ENCODE measurements at regions not wholly inside any gene's neighbourhood (a gene's known extent, or its start where the extent isn't known, plus 50 kb on each side); places are given as distances from the start of the nearest gene placed in this dataset.
A peak's percentile ranks its signal among the peaks of the same experiment; 100 is the strongest.
"Not testable (repeated sequence)": the region's sequence is repeated elsewhere in the genome, so short reads cannot be mapped to it uniquely, and the experiment has no call there.

DNA sequence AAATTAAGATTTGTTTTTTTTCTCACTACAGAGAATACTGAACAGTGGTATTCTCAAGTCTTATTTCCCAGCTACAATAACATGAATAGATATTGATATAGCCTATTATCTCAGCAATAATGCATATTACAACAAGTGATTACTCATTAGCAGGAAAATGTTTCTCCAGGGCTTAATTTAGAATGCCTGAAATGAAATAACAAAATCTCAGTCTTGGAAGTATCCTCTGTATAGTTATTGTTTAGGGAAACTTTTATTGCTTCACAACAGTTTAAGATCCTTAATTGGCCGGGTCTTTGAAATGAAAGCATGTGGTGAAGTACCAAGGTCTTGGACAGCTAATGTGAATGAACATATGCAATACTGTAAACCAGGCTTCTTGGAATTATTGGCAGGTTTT is 79.1 kb upstream of the ZEB1 start:
- TF ChIP-seq, protein P1, sequence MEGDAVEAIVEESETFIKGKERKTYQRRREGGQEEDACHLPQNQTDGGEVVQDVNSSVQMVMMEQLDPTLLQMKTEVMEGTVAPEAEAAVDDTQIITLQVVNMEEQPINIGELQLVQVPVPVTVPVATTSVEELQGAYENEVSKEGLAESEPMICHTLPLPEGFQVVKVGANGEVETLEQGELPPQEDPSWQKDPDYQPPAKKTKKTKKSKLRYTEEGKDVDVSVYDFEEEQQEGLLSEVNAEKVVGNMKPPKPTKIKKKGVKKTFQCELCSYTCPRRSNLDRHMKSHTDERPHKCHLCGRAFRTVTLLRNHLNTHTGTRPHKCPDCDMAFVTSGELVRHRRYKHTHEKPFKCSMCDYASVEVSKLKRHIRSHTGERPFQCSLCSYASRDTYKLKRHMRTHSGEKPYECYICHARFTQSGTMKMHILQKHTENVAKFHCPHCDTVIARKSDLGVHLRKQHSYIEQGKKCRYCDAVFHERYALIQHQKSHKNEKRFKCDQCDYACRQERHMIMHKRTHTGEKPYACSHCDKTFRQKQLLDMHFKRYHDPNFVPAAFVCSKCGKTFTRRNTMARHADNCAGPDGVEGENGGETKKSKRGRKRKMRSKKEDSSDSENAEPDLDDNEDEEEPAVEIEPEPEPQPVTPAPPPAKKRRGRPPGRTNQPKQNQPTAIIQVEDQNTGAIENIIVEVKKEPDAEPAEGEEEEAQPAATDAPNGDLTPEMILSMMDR (IDR thresholded peaks at IDR 0.05; ENCODE audit: low read depth, low read length) = no peak
- no peak overlapping the region for H3K4me3 ChIP-seq (replicated peaks in 1 of 2; ENCODE audit: low read depth in 2 of 2, low read length in 2 of 2)
- DNase-seq (ENCODE audit: low read depth in 2 of 2) = no peak

DNA sequence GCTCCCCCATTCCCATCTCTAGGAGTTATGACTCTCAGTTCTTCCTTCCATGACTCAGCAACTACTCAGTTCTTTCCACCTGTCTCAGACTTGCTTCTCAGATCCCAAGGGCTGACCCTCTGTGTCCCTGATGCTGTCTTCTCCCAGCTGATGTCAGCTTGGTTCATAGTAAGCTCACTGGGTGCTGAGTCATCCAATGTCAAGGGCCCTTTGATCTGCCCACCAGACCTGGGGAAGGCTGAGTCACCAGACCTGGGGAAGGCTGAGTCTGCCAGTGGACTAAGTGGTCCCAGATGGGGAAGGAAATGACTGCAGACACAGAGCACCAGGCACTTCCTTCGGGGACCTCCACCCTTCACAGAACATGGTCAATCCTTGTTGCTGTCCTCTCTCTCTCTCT is 76.1 kb upstream of the ZEB1 start:
- DNase-seq (ENCODE audit: low read depth in 2 of 2) = peak; percentile 65 to 96
- no peak overlapping the region for H3K4me3 ChIP-seq (replicated peaks in 1 of 2; ENCODE audit: low read depth in 2 of 2, low read length in 2 of 2)
- TF ChIP-seq, protein P1 (IDR thresholded peaks at IDR 0.05; ENCODE audit: low read depth, low read length) = no peak

DNA sequence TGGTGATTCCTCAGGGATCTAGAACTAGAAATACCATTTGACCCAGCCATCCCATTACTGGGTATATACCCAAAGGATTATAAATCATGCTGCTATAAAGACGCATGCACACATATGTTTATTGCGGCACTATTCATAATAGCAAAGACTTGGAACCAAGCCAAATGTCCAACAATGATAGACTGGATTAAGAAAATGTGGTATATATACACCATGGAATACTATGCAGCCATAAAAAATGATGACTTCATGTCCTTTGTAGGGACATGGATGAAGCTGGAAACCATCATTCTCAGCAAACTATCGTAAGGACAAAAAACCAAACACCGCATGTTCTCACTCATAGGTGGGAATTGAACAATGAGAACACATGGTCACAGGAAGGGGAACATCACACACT is 67.9 kb upstream of the ZEB1 start:
- H3K4me3 ChIP-seq (replicated peaks in 1 of 2; ENCODE audit: low read depth in 2 of 2, low read length in 2 of 2); DNase-seq (ENCODE audit: low read depth in 2 of 2): not testable (repeated sequence)

- no peak overlapping the region for H3K4me3 ChIP-seq (replicated peaks in 1 of 2; ENCODE audit: low read depth in 2 of 2, low read length in 2 of 2)
- no peak for DNase-seq (ENCODE audit: low read depth in 2 of 2)
- TF ChIP-seq, protein P1 (IDR thresholded peaks at IDR 0.05; ENCODE audit: low read depth, low read length) = no peak
Measured at GRCh38 chr10:31253237-31253636, 65.8 kb upstream of the ZEB1 start.

DNA sequence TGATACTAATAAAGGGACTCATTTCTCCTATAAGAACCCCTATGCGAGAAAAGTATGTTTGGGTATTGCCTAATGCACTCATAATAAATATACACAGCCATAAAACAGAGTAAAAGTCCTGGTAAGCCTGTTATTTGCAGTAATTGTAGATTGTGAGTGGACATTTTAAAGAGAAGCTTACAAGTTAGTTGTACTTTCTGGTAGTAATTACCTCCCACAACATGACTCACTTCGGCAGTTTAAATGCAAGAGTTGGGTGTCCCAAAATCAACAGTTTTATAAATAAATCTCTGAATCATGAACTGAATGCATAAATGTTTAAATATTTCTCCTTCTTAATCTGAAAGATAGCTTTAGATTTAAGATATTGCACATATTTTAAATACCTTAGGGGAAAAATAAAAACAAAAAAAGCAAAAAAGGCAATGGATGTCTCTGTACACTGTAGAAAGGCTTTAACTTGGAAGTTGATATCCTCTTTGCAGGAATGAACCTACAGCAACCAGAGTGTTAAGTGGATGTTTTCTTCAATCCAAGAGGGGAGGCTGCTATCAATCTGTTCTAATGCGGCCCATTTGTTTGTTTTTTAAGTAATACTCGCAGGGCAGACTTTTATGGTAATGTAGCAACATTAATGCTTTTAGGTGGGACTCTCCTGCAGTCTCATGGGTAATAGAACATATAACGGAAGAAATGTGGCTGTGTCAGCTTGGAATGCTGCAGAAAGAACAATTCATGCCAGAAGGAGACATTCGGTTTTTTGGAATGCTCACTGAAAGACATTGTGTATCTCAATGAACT is 57.3 kb upstream of the ZEB1 start:
- TF ChIP-seq, protein P1 (IDR thresholded peaks at IDR 0.05; ENCODE audit: low read depth, low read length) = no peak

GRCh38 chr10:31262672-31263071 is 56.3 kb upstream of the ZEB1 start:
- TF ChIP-seq, protein P1 (IDR thresholded peaks at IDR 0.05; ENCODE audit: low read depth, low read length) = no peak
- H3K4me3 ChIP-seq (replicated peaks in 1 of 2; ENCODE audit: low read depth in 2 of 2, low read length in 2 of 2) = no peak overlapping the region
- peak; percentile 61 to 92 for DNase-seq (ENCODE audit: low read depth in 2 of 2)

More for the DNA sequence above, 57.3 kb upstream of the ZEB1 start:
- H3K4me3 ChIP-seq (replicated peaks in 1 of 2; ENCODE audit: low read depth in 2 of 2, low read length in 2 of 2) = peak overlapping the region in 1 of 2 donors; percentile 3
- DNase-seq (ENCODE audit: low read depth in 2 of 2) = peak; percentile 61 to 88

DNA sequence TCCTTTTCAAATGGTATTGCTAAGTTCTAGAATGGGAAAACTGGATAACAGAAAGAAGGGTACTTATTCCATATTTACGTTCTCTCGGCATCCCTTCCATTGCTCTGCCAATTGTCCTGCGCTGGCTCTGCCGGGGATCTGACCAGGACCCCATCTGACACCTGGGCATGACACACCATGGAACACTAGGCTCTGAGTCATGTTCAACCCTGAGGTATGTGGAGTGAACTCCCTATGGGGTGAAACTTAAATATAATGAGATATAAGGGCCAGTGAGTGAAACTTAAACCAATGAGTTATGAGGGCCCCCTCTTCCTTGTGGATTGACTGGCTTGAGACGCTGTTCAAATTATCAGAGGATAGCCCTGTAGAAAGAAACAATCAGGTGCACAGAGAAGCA is 55.1 kb upstream of the ZEB1 start:
- TF ChIP-seq, protein P1 (IDR thresholded peaks at IDR 0.05; ENCODE audit: low read depth, low read length) = no peak
- DNase-seq (ENCODE audit: low read depth in 2 of 2) = peak in 1 of 2 donors; percentile 55
- no peak overlapping the region for H3K4me3 ChIP-seq (replicated peaks in 1 of 2; ENCODE audit: low read depth in 2 of 2, low read length in 2 of 2)
